Coronary artery (tissue), 2 donors: ENCODE measurements at regions not wholly inside any gene's neighbourhood (a gene's known extent, or its start where the extent isn't known, plus 50 kb on each side); places are given as distances from the start of the nearest gene placed in this dataset.
"Not testable (repeated sequence)": the region's sequence is repeated elsewhere in the genome, so short reads cannot be mapped to it uniquely, and the experiment has no call there.

Experiments used
- DNase-seq: peaks from one replicate; pipeline ENCODE4 v3.0.0-alpha.2; 2017; ENCODE audit warnings: low spot score
- H3K27ac ChIP-seq, 2 donors: fragments of 200-600 bp; sonication (generic); one replicate each; pipeline ENCODE4 v1.5.1; 2016 to 2019
- H3K4me3 ChIP-seq: fragments of 200-600 bp; sonication (generic); 2 replicates; pipeline ENCODE4 v1.5.1; 2016; ENCODE audit warnings: mild to moderate bottlenecking, moderate library complexity
- TF ChIP-seq, protein P1 (sequence below): fragments of 200-600 bp; sonication (generic); IDR thresholded peaks from one replicate; pipeline ENCODE4 v1.5.1; 2019; ENCODE audit warnings: antibody characterized with exemption

DNA sequence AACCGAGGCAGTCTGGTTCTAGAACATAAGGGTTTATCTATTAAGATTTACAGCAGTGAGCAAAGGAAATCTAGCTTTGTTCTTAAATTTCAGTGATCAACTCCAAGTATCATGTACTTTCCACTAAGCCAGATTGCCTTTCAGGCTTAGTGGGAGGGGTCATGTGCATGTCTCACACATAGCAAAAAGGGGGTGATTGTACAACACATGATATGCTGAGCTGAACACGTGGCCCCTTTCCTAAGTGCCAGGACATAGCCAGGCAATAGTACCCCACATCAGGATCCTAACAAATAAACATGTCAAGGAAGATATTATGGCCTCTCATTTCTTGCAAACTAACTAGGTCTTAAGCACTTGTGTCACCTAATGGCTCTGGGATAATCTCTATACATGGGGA lies 347.2 kb downstream of the C12orf75 start:
- H3K27ac ChIP-seq, result no peak overlapping the region
- TF ChIP-seq, protein P1, sequence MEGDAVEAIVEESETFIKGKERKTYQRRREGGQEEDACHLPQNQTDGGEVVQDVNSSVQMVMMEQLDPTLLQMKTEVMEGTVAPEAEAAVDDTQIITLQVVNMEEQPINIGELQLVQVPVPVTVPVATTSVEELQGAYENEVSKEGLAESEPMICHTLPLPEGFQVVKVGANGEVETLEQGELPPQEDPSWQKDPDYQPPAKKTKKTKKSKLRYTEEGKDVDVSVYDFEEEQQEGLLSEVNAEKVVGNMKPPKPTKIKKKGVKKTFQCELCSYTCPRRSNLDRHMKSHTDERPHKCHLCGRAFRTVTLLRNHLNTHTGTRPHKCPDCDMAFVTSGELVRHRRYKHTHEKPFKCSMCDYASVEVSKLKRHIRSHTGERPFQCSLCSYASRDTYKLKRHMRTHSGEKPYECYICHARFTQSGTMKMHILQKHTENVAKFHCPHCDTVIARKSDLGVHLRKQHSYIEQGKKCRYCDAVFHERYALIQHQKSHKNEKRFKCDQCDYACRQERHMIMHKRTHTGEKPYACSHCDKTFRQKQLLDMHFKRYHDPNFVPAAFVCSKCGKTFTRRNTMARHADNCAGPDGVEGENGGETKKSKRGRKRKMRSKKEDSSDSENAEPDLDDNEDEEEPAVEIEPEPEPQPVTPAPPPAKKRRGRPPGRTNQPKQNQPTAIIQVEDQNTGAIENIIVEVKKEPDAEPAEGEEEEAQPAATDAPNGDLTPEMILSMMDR, result no peak
- no peak for DNase-seq
- no peak overlapping the region for H3K4me3 ChIP-seq

DNA sequence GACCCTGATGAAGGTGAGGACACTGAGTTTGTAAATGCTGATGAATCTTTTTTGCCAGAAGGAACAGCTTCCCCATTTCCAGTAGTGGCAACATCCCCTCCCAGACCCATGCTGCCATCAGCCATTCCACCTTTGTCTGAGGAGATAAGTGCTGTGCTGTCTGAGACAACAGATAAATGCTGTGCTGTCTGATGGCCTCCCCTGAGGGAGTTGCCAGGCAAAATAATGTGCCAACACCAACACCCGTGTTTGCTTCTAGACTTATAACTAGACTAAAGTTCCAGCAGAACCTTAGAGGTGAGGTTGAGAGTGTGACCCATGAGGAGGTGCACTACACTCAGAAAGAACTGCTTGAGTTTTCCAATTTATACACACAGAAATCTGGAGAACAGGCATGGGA lies 349.5 kb downstream of the C12orf75 start:
- TF ChIP-seq, protein P1, result no peak
- Histone ChIP-seq H3K27ac (no peak overlapping the region), H3K4me3 (no peak overlapping the region)
- DNase-seq, result no peak

DNA sequence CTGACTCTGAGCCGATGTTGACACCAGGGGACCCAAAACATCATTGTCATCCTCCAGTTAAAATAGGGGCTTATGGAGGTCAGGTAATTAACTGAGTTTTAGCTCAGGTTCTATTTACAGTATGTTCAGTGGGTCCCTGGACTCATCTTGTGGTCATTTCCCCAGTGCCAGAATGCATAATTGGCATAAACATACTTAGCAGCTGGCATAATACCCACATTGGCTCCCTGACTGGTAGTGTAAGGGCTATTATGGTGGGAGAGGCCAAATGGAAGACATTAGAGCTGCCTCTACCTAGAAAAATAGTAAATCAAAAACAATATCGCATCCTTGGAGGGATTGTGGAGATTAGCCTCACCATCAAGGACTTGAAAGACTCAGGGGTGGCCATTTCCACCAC lies 350.9 kb downstream of the C12orf75 start:
- H3K27ac ChIP-seq, result no peak overlapping the region
- TF ChIP-seq, protein P1, result no peak
- no peak overlapping the region for H3K4me3 ChIP-seq
- DNase-seq, result no peak

DNA sequence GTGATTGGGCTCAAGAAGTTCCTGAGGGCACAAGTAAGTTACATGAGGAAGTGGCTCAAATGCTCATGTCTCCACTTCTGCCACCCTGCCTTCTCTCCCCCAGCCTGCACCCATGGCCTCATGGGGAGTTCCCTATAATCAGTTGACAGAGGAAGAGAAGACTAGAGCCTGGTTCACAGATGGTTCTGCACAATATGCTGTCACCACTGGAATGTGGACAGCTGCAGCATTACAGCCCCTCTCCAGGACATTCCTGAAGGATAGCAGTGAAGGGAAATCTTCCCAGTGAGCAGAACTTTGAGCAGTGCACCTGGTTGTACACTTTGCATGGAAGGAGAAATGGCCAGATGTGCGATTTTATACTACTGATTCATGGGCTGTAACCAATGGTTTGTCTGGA lies 352.3 kb downstream of the C12orf75 start:
- DNase-seq, H3K27ac ChIP-seq, H3K4me3 ChIP-seq: not testable (repeated sequence)

DNA sequence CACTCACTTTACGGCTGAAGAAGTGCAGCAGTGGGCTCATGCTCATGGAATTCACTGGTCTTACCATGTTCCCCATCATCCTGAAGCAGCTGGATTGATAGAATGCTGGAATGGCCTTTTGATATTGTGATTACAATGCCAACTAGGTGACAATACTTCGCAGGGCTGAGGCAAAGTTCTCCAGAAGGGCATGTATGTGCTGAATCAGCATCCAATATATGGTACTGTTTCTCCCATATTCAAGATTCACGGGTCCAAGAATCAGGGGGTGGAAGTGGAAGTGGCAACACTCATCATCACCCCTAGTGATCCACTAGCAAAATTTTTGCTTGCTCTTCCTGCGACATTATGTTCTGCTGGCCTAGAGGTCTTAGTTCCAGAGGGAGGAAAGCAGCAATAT lies 353.3 kb downstream of the C12orf75 start:
- not testable (repeated sequence) for H3K4me3 ChIP-seq, DNase-seq, H3K27ac ChIP-seq

DNA sequence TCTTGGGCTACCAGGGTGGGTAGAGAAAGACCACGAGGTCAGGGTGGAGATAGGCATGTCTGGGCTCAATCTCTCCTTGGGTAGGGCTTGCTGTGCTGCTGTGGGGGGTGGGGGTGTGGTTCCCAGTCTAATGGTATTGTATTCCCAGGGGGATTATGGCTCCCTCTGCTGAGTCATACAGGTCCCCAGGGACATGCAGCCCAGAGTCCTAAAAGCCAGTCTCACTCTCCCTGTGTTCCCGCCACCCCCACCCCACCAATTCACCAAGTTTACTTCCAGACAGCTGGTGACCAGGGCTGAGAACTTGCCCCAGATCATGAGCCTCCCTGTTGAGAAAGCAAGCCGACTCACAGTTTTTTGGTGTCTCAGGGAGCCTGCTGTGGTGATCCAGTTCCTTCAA lies 367.6 kb downstream of the C12orf75 start:
- H3K4me3 ChIP-seq, result no peak overlapping the region
- H3K27ac ChIP-seq, result no peak overlapping the region
- TF ChIP-seq, protein P1, result no peak
- DNase-seq, result no peak

DNA sequence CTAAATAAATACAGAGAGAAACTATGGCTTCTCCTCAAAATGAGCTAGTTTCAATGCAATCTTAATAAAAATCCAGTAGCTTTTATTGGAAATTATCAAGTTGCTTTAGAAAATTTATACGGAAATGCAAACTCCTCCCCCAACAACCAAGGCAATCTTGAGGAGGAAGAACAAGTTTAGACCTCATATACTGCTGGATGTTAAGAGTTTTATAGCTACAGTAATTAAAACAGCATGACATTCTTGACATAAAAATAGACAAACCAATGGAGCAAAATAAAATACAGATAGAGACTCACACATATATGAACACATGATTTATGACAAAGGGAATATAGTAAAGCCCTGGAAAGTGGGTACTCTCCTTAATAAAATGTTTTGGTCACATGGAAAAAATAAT lies 368.7 kb downstream of the C12orf75 start:
- TF ChIP-seq, protein P1, result no peak
- Histone ChIP-seq H3K27ac (no peak overlapping the region), H3K4me3 (no peak overlapping the region)
- DNase-seq, result no peak

DNA sequence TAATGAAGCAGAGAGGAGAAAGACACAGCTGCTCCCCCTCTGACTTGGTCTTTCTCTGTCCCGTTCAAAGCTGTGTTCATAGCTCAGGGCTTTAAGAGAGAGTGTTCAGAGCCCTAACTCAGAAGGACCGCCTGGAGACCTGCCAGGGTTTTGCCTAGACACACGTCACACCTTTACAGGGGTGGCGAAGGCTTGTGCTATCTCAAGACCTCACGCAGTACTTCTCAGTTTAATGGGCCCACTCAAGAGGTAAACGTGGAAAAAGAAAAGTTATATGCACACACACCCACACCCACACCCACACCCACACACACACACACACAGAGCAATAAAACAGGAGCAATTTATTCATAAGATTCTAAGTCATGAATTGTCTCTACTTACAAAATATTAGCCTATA lies 374.3 kb downstream of the C12orf75 start:
- DNase-seq, result no peak
- H3K4me3 ChIP-seq, result no peak overlapping the region
- no peak overlapping the region for H3K27ac ChIP-seq
- TF ChIP-seq, protein P1, result no peak
